GM23338 (cell line): ENCODE measurements at regions not wholly inside any gene's neighbourhood (a gene's known extent, or its start where the extent isn't known, plus 50 kb on each side); places are given as distances from the start of the nearest gene placed in this dataset.

Experiments used
- ATAC-seq: fragments of 200-7000 bp; cut with Tn5 transposase; 3 replicates; pipeline ENCODE4 v1.9.1; 2020
- DNase-seq: peaks from one replicate; pipeline ENCODE4 v3.0.0-alpha.2; 2015; ENCODE audit warnings: low spot score
- H2AFZ ChIP-seq: fragments of 200-600 bp; sonication (generic); 2 replicates; pipeline ENCODE4 v1.8.0; 2016; ENCODE audit warnings: antibody characterized with exemption, mild to moderate bottlenecking, moderate library complexity
- H3F3A ChIP-seq: fragments of 200-600 bp; sonication (generic); replicated peaks from 2 replicates; pipeline ENCODE4 v1.8.0; 2017; ENCODE audit warnings: antibody characterized with exemption, mixed run types, low read depth
- H3K27ac ChIP-seq: fragments of 200-600 bp; sonication (generic); 2 replicates; pipeline ENCODE4 v1.6.1; 2016; ENCODE audit warnings: low read depth
- H3K27me3 ChIP-seq: fragments of 200-600 bp; sonication (generic); 2 replicates; pipeline ENCODE4 v1.8.0; 2016; ENCODE audit warnings: mild to moderate bottlenecking, mixed run types, moderate library complexity; ENCODE audit not compliant: insufficient read depth
- H3K36me3 ChIP-seq: fragments of 200-600 bp; sonication (generic); 2 replicates; pipeline ENCODE4 v1.8.0; 2016; ENCODE audit warnings: mild to moderate bottlenecking; ENCODE audit not compliant: insufficient read depth
- H3K4me1 ChIP-seq: fragments of 200-600 bp; sonication (generic); 2 replicates; pipeline ENCODE4 v1.8.0; 2016; ENCODE audit warnings: mild to moderate bottlenecking, moderate library complexity; ENCODE audit not compliant: insufficient read depth
- H3K4me2 ChIP-seq: fragments of 200-600 bp; sonication (generic); 2 replicates; pipeline ENCODE4 v1.7.1; 2017; ENCODE audit warnings: mixed run types
- H3K4me3 ChIP-seq: fragments of 200-600 bp; sonication (generic); 2 replicates; pipeline ENCODE4 v1.6.1; 2016; ENCODE audit warnings: mixed run types
- H3K79me2 ChIP-seq: fragments of 200-600 bp; sonication (generic); replicated peaks from 2 replicates; pipeline ENCODE4 v1.8.0; 2017; ENCODE audit warnings: mild to moderate bottlenecking; ENCODE audit not compliant: insufficient read depth
- H3K9me2 ChIP-seq: fragments of 200-600 bp; sonication (generic); 2 replicates; pipeline ENCODE4 v1.8.0; 2017; ENCODE audit not compliant: insufficient read depth
- H4K20me1 ChIP-seq: fragments of 200-600 bp; sonication (generic); replicated peaks from 2 replicates; pipeline ENCODE4 v1.8.0; 2017; ENCODE audit warnings: mild to moderate bottlenecking; ENCODE audit not compliant: insufficient read depth
- H3K27ac Mint-ChIP-seq: 2 replicates; pipeline ENCODE4 v1.8.0; 2020; ENCODE audit warnings: inconsistent platforms, mild to moderate bottlenecking, moderate library complexity, mixed read lengths
- H3K27me3 Mint-ChIP-seq: 3 replicates; pipeline ENCODE4 v1.8.0; 2022; ENCODE audit warnings: low read depth, mild to moderate bottlenecking, moderate library complexity, mixed read lengths, inconsistent platforms; ENCODE audit not compliant: insufficient read depth, poor library complexity
- H3K36me3 Mint-ChIP-seq: 3 replicates; pipeline ENCODE4 v1.8.0; 2021; ENCODE audit warnings: low read depth, mild to moderate bottlenecking, inconsistent platforms, moderate library complexity, mixed read lengths
- H3K4me1 Mint-ChIP-seq: 3 replicates; pipeline ENCODE4 v1.8.0; 2020; ENCODE audit warnings: mild to moderate bottlenecking, inconsistent platforms, mixed read lengths
- H3K4me3 Mint-ChIP-seq: 3 replicates; pipeline ENCODE4 v1.8.0; 2021; ENCODE audit warnings: moderate library complexity, mild to moderate bottlenecking, inconsistent platforms, mixed read lengths
- H3K9me3 Mint-ChIP-seq: 3 replicates; pipeline ENCODE4 v1.8.0; 2020; ENCODE audit warnings: moderate library complexity, mild to moderate bottlenecking, inconsistent platforms, mixed read lengths
- CREB1 ChIP-seq: fragments of 250-450 bp; sonication (Bioruptor Pico); IDR thresholded peaks from 2 replicates; pipeline ENCODE4 v1.5.0; 2020; ENCODE audit warnings: low read depth, mild to moderate bottlenecking, moderate library complexity
- EZH2 ChIP-seq: fragments of 200-600 bp; sonication (generic); IDR thresholded peaks from one replicate; pipeline ENCODE4 v1.8.0; 2017; ENCODE audit warnings: antibody characterized with exemption, mild to moderate bottlenecking, low read depth; ENCODE audit not compliant: unreplicated experiment
- EZH2phosphoT487 ChIP-seq: fragments of 200-600 bp; sonication (generic); IDR thresholded peaks from one replicate; pipeline ENCODE4 v1.8.1; 2018; ENCODE audit warnings: antibody characterized with exemption; ENCODE audit not compliant: unreplicated experiment
- JUNB ChIP-seq: IDR thresholded peaks from one replicate; pipeline ENCODE4 v1.6.1; 2016; ENCODE audit warnings: antibody characterized with exemption; ENCODE audit not compliant: unreplicated experiment
- NANOG ChIP-seq: IDR thresholded peaks from 2 replicates; pipeline ENCODE4 v1.6.1; 2016; ENCODE audit warnings: antibody characterized with exemption, borderline replicate concordance
- POLR2AphosphoS5 ChIP-seq: IDR thresholded peaks from 2 replicates; pipeline ENCODE4 v1.6.1; 2016; ENCODE audit warnings: antibody characterized with exemption, low read depth
- STAT1 ChIP-seq: IDR thresholded peaks from one replicate; pipeline ENCODE4 v1.6.1; 2016; ENCODE audit warnings: antibody characterized with exemption; ENCODE audit not compliant: unreplicated experiment
- TF ChIP-seq, protein P1 (sequence below): IDR thresholded peaks from one replicate; pipeline ENCODE4 v1.6.1; 2018; ENCODE audit warnings: antibody characterized with exemption; ENCODE audit not compliant: unreplicated experiment
- TF ChIP-seq, protein P2 (sequence below): IDR thresholded peaks from 2 replicates; pipeline ENCODE4 v1.6.1; 2016; ENCODE audit warnings: antibody characterized with exemption
- TF ChIP-seq, protein P3 (sequence below): fragments of 250-450 bp; sonication (Bioruptor Pico); IDR thresholded peaks from 2 replicates; pipeline ENCODE4 v1.5.0; 2020; ENCODE audit warnings: mild to moderate bottlenecking, moderate library complexity

DNA sequence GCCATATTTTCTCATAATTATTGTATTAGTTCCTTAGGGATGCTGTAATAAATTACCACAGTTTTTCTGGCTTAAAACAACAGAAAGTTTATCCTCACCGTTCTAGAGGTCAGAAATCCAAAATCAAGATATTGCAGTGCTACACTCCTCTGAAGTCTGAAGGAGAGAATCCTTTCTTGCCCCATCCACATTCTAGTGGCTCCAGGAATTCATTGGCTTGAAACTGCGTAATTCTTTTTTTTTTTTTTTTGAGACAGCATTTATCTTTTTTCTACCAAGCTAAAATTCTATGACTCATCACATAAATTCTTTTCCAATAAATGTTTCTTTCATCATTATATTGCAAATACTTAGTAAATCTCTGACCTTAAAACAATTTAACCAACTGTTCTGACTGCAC lies 451.0 kb upstream of the RGS18 start (continued):
- TF ChIP-seq, protein P1, sequence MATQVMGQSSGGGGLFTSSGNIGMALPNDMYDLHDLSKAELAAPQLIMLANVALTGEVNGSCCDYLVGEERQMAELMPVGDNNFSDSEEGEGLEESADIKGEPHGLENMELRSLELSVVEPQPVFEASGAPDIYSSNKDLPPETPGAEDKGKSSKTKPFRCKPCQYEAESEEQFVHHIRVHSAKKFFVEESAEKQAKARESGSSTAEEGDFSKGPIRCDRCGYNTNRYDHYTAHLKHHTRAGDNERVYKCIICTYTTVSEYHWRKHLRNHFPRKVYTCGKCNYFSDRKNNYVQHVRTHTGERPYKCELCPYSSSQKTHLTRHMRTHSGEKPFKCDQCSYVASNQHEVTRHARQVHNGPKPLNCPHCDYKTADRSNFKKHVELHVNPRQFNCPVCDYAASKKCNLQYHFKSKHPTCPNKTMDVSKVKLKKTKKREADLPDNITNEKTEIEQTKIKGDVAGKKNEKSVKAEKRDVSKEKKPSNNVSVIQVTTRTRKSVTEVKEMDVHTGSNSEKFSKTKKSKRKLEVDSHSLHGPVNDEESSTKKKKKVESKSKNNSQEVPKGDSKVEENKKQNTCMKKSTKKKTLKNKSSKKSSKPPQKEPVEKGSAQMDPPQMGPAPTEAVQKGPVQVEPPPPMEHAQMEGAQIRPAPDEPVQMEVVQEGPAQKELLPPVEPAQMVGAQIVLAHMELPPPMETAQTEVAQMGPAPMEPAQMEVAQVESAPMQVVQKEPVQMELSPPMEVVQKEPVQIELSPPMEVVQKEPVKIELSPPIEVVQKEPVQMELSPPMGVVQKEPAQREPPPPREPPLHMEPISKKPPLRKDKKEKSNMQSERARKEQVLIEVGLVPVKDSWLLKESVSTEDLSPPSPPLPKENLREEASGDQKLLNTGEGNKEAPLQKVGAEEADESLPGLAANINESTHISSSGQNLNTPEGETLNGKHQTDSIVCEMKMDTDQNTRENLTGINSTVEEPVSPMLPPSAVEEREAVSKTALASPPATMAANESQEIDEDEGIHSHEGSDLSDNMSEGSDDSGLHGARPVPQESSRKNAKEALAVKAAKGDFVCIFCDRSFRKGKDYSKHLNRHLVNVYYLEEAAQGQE = no peak
- TF ChIP-seq CREB1 (CRISPR knock-in tag) (no peak), EZH2 (no peak)
- TF ChIP-seq, protein P2, sequence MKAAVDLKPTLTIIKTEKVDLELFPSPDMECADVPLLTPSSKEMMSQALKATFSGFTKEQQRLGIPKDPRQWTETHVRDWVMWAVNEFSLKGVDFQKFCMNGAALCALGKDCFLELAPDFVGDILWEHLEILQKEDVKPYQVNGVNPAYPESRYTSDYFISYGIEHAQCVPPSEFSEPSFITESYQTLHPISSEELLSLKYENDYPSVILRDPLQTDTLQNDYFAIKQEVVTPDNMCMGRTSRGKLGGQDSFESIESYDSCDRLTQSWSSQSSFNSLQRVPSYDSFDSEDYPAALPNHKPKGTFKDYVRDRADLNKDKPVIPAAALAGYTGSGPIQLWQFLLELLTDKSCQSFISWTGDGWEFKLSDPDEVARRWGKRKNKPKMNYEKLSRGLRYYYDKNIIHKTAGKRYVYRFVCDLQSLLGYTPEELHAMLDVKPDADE = no peak

DNA sequence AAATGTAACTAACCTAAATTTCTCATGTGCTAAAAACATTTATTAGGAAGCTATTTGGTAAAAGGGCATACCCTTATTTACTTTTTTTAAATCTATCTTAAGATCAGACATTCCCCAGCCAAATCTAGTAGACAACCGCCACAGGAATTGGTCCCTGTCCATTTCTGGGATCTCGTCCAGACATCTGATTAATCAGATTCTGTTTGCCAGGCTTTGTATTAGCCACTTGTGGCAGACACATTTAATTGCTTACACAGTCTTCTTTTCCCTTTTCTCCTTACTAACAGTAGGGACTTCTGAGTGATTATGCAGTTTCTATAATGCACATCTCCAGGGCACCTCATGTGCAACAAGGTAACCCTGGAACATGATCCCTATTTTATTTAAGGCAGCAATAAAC lies 449.0 kb upstream of the RGS18 start:
- Histone ChIP-seq H3K27ac (no peak overlapping the region), H3F3A (no peaks in the 10 kb centered on the region), H2AFZ (no peak overlapping the region), H3K4me3 (no peak overlapping the region), H3K4me1 (no peaks in the 10 kb centered on the region), H4K20me1 (no peaks in the 10 kb centered on the region), H3K27me3 (no peaks in the 10 kb centered on the region), H3K36me3 (no peaks in the 10 kb centered on the region), H3K9me2 (no peaks in the 10 kb centered on the region), H3K79me2 (no peaks in the 10 kb centered on the region), H3K4me2 (no peak overlapping the region)
- TF ChIP-seq JUNB (no peak), POLR2AphosphoS5 (no peak)
- TF ChIP-seq, protein P2 = no peak
- ATAC-seq = no peak
- no peaks in the 10 kb centered on the region for H3K9me3 Mint-ChIP-seq
- H3K4me1 Mint-ChIP-seq = no peaks in the 10 kb centered on the region
- DNase-seq = no peak
- no peak overlapping the region for H3K4me3 Mint-ChIP-seq
- H3K27ac Mint-ChIP-seq = no peak overlapping the region
- peaks cover 3% of the 10 kb centered on the region for H3K27me3 Mint-ChIP-seq
- no peaks in the 10 kb centered on the region for H3K36me3 Mint-ChIP-seq

DNA sequence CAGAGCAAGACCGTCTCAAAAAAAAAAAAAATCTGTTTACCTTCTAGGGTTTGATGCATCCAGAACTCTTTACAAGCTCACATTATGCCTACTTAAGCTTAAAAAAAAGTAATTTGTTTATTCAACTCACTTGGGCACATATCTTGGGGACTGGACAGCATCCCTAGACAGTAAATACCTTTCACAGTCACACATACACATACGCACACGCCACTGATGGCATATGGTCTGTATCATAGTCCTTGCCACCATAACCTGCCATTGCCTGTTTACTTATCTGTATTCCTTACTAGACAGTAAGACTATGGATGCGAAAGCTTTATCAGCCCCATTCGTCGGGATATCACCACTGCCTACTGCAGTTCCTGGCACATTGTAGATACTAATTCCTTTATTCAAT lies 446.3 kb upstream of the RGS18 start:
- Histone ChIP-seq H3K79me2 (no peaks in the 10 kb centered on the region), H3F3A (no peaks in the 10 kb centered on the region), H3K4me1 (no peaks in the 10 kb centered on the region), H3K27ac (no peak overlapping the region), H3K36me3 (no peaks in the 10 kb centered on the region), H3K27me3 (no peaks in the 10 kb centered on the region), H3K9me2 (no peaks in the 10 kb centered on the region), H3K4me2 (no peak overlapping the region), H4K20me1 (no peaks in the 10 kb centered on the region), H3K4me3 (no peak overlapping the region), H2AFZ (no peak overlapping the region)
- Mint-ChIP-seq H3K9me3 (no peaks in the 10 kb centered on the region), H3K36me3 (no peaks in the 10 kb centered on the region), H3K4me1 (peaks cover 3% of the 10 kb centered on the region; the same call in 2 of the 3 replicates), H3K4me3 (no peak overlapping the region), H3K27ac (no peak overlapping the region), H3K27me3 (no peaks in the 10 kb centered on the region)
- ATAC-seq = no peak
- no peak for DNase-seq
- TF ChIP-seq, protein P3, sequence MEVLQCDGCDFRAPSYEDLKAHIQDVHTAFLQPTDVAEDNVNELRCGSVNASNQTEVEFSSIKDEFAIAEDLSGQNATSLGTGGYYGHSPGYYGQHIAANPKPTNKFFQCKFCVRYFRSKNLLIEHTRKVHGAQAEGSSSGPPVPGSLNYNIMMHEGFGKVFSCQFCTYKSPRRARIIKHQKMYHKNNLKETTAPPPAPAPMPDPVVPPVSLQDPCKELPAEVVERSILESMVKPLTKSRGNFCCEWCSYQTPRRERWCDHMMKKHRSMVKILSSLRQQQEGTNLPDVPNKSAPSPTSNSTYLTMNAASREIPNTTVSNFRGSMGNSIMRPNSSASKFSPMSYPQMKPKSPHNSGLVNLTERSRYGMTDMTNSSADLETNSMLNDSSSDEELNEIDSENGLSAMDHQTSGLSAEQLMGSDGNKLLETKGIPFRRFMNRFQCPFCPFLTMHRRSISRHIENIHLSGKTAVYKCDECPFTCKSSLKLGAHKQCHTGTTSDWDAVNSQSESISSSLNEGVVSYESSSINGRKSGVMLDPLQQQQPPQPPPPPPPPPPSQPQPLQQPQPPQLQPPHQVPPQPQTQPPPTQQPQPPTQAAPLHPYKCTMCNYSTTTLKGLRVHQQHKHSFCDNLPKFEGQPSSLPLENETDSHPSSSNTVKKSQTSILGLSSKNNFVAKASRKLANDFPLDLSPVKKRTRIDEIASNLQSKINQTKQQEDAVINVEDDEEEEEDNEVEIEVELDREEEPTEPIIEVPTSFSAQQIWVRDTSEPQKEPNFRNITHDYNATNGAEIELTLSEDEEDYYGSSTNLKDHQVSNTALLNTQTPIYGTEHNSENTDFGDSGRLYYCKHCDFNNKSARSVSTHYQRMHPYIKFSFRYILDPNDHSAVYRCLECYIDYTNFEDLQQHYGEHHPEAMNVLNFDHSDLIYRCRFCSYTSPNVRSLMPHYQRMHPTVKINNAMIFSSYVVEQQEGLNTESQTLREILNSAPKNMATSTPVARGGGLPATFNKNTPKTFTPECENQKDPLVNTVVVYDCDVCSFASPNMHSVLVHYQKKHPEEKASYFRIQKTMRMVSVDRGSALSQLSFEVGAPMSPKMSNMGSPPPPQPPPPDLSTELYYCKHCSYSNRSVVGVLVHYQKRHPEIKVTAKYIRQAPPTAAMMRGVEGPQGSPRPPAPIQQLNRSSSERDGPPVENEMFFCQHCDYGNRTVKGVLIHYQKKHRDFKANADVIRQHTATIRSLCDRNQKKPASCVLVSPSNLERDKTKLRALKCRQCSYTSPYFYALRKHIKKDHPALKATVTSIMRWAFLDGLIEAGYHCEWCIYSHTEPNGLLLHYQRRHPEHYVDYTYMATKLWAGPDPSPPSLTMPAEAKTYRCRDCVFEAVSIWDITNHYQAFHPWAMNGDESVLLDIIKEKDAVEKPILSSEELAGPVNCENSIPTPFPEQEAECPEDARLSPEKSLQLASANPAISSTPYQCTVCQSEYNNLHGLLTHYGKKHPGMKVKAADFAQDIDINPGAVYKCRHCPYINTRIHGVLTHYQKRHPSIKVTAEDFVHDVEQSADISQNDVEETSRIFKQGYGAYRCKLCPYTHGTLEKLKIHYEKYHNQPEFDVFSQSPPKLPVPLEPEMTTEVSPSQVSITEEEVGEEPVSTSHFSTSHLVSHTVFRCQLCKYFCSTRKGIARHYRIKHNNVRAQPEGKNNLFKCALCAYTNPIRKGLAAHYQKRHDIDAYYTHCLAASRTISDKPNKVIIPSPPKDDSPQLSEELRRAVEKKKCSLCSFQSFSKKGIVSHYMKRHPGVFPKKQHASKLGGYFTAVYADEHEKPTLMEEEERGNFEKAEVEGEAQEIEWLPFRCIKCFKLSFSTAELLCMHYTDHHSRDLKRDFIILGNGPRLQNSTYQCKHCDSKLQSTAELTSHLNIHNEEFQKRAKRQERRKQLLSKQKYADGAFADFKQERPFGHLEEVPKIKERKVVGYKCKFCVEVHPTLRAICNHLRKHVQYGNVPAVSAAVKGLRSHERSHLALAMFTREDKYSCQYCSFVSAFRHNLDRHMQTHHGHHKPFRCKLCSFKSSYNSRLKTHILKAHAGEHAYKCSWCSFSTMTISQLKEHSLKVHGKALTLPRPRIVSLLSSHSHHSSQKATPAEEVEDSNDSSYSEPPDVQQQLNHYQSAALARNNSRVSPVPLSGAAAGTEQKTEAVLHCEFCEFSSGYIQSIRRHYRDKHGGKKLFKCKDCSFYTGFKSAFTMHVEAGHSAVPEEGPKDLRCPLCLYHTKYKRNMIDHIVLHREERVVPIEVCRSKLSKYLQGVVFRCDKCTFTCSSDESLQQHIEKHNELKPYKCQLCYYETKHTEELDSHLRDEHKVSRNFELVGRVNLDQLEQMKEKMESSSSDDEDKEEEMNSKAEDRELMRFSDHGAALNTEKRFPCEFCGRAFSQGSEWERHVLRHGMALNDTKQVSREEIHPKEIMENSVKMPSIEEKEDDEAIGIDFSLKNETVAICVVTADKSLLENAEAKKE (CRISPR knock-in tag) = no peak
- no peak for TF ChIP-seq EZH2phosphoT487
- no peak for TF ChIP-seq NANOG
- TF ChIP-seq STAT1 = no peak
